Endothelial cell of umbilical vein (primary cell): ENCODE measurements at regions not wholly inside any gene's neighbourhood (a gene's known extent, or its start where the extent isn't known, plus 50 kb on each side); places are given as distances from the start of the nearest gene placed in this dataset.

Experiments used
- BruUV-seq: library from RNA; stranded (reverse); fragments of 400-500 nt; replicated peaks from 2 replicates; lab custom pipeline; 2021; lab: Mats Ljungman, UMichigan
- CTCF ChIA-PET: fragments of 300-600, 350-600 bp; sonication (Branson Sonifier 250); formaldehyde crosslinking; loops from one replicate; lab custom pipeline; 2021; ENCODE audit warnings: antibody characterized with exemption, inconsistent platforms; lab: Charles Lee
- POLR2A ChIA-PET: fragments of 300-600, 350-600 bp; sonication (Branson Sonifier 250); formaldehyde crosslinking; loops from one replicate; lab custom pipeline; 2021; ENCODE audit warnings: antibody characterized with exemption, inconsistent platforms; lab: Charles Lee
- DNase-seq: peaks from one replicate; pipeline ENCODE4 v3.0.0-alpha.2; 2011; ENCODE audit warnings: low read depth, low spot score
- FAIRE-seq: peaks from 2 replicates; lab custom pipeline; 2011; peaks lifted over from hg19 to GRCh38; lab: Jason Lieb, UNC
- H2AFZ ChIP-seq: 2 replicates; pipeline ENCODE4 v1.6.0; 2012; ENCODE audit warnings: low read depth, low read length, control low read depth, inconsistent platforms
- H3K27ac ChIP-seq: 2 replicates; pipeline ENCODE4 v1.5.1; 2011; ENCODE audit warnings: low read depth, mild to moderate bottlenecking, control low read depth, low read length, moderate library complexity; ENCODE audit not compliant: insufficient read depth
- H3K27me3 ChIP-seq, 2 experiments: 2 replicates each; pipeline versions ENCODE4 v1.6.0 to v1.6.1; 2011; ENCODE audit warnings: low read length in 2 of 2, mixed read lengths in 1 of 2; ENCODE audit not compliant: control insufficient read depth in 2 of 2, insufficient read depth in 2 of 2
- H3K36me3 ChIP-seq, 2 experiments: 2 replicates in 1 of 2; 3 replicates in 1 of 2; pipeline ENCODE4 v1.5.1; 2011; ENCODE audit warnings: low read length in 2 of 2, mild to moderate bottlenecking in 1 of 2, moderate library complexity in 1 of 2; ENCODE audit not compliant: control insufficient read depth in 2 of 2, insufficient read depth in 2 of 2; ENCODE audit errors: extremely low read depth in 1 of 2
- H3K4me1 ChIP-seq: 3 replicates; pipeline ENCODE4 v1.5.1; 2011; ENCODE audit warnings: mild to moderate bottlenecking, low read length; ENCODE audit not compliant: control insufficient read depth, insufficient read depth; ENCODE audit errors: extremely low read depth
- H3K4me2 ChIP-seq: 2 replicates; pipeline ENCODE4 v1.6.1; 2011; ENCODE audit warnings: low read length, control low read depth, mixed read lengths; ENCODE audit not compliant: insufficient read depth
- H3K4me3 ChIP-seq, 3 experiments: fragments of 200-600 bp in 1 of 3; sonication (generic), shearing (Covaris generic) in 1 of 3; replicated peaks in 1 of 3; 2 replicates each; pipeline ENCODE4 v1.5.1; 2011 to 2016; ENCODE audit warnings: control low read depth in 3 of 3, low read length in 3 of 3, mild to moderate bottlenecking in 2 of 3, inconsistent platforms in 1 of 3, low read depth in 1 of 3, moderate library complexity in 1 of 3; ENCODE audit not compliant: insufficient read depth in 1 of 3
- H3K79me2 ChIP-seq: 2 replicates; pipeline ENCODE4 v1.6.0; 2012; ENCODE audit warnings: low read length, inconsistent platforms; ENCODE audit not compliant: control insufficient read depth, insufficient read depth
- H3K9ac ChIP-seq: replicated peaks from 2 replicates; pipeline ENCODE3; 2011; ENCODE audit warnings: low read length, control low read depth; ENCODE audit not compliant: insufficient read depth; ENCODE audit errors: extremely low read depth
- H3K9me1 ChIP-seq: replicated peaks from 3 replicates; pipeline ENCODE4 v1.6.0; 2011; ENCODE audit warnings: mild to moderate bottlenecking, low read length; ENCODE audit not compliant: control insufficient read depth, insufficient read depth; ENCODE audit errors: extremely low read depth
- H3K9me3 ChIP-seq: replicated peaks from 2 replicates; pipeline ENCODE4 v1.5.1; 2012; ENCODE audit warnings: low read length, inconsistent platforms; ENCODE audit not compliant: control insufficient read depth, insufficient read depth
- H4K20me1 ChIP-seq: replicated peaks from 2 replicates; pipeline ENCODE3; 2011; ENCODE audit warnings: mild to moderate bottlenecking, low read length; ENCODE audit not compliant: control insufficient read depth, insufficient read depth; ENCODE audit errors: extremely low read depth
- EZH2 ChIP-seq: IDR thresholded peaks from 2 replicates; pipeline ENCODE4 v1.6.1; 2012; ENCODE audit warnings: borderline replicate concordance, low read depth, mild to moderate bottlenecking, moderate library complexity, low read length, inconsistent platforms; ENCODE audit not compliant: severe bottlenecking
- FOS ChIP-seq: IDR thresholded peaks from 2 replicates; pipeline ENCODE4 v1.6.1; 2011; ENCODE audit warnings: mild to moderate bottlenecking, low read length, moderate library complexity, borderline replicate concordance; ENCODE audit not compliant: insufficient read depth
- GATA2 ChIP-seq: IDR thresholded peaks from 2 replicates; pipeline ENCODE4 v1.7.0; 2011; ENCODE audit warnings: low read depth, mild to moderate bottlenecking, moderate library complexity, mixed read lengths, low read length; ENCODE audit not compliant: insufficient read length, insufficient read depth
- JUN ChIP-seq: IDR thresholded peaks from 2 replicates; pipeline ENCODE4 v1.6.1; 2011; ENCODE audit warnings: borderline replicate concordance, low read depth; ENCODE audit not compliant: insufficient read length, insufficient read depth
- POLR2A ChIP-seq: IDR thresholded peaks from 2 replicates; pipeline ENCODE4 v1.6.1; 2012; ENCODE audit warnings: low read depth, mild to moderate bottlenecking, control low read depth, low read length
- POLR2AphosphoS5 ChIP-seq: IDR thresholded peaks from 2 replicates; pipeline ENCODE4 v1.6.1; 2012; ENCODE audit warnings: low read depth, mild to moderate bottlenecking, control low read depth, low read length, moderate library complexity; ENCODE audit not compliant: insufficient read depth
- dilution Hi-C: fragments of 300-500 bp; cut with MboI; formaldehyde crosslinking; loops from one replicate; pipeline ENCODE4 v1.15.0; 2019; ENCODE audit warnings: low sequenced_read_pairs; ENCODE audit not compliant: extremely low pct_ligation_motif_present
- intact Hi-C: fragments of 100-400 bp; cut with micrococcal nuclease; formaldehyde crosslinking; loops from one replicate; pipeline ENCODE4 v1.10.0; 2022
- TF ChIP-seq, protein P1 (sequence below), 2 donors: IDR thresholded peaks; 1 replicate in 1 of 2; 2 replicates in 1 of 2; pipeline ENCODE4 v1.5.1; 2011; ENCODE audit warnings: low read length in 2 of 2, mild to moderate bottlenecking in 2 of 2, moderate library complexity in 2 of 2, control low read depth in 1 of 2, inconsistent platforms in 1 of 2, low read depth in 1 of 2; ENCODE audit not compliant: insufficient read depth in 1 of 2; ENCODE audit errors: extremely low read depth in 1 of 2
- TF ChIP-seq, protein P2 (sequence below): IDR thresholded peaks from 2 replicates; pipeline ENCODE4 v1.6.1; 2011; ENCODE audit not compliant: insufficient read depth, insufficient read length

DNA sequence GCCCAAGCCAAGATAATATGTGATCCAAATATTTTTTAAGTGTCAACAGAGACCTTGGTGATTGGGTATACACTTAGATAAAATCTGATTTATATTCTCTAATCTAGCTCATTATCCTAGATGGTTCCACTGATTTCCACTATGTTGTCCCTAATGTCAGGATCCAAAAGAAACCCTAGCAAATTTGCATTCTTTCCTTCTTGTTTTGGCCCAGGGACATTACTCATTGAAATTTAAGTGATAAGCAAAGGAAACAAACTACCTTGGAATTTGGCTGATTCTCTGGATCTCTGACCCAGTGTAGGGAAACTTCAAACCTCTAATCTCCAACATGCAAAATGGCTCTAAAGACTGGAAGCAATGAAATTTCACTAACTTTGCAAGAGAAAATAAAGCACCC lies 179.8 kb upstream of the MEIS1 start:
- no peaks in the 10 kb centered on the region for H3K9me3 ChIP-seq
- FAIRE-seq = no peak

DNA sequence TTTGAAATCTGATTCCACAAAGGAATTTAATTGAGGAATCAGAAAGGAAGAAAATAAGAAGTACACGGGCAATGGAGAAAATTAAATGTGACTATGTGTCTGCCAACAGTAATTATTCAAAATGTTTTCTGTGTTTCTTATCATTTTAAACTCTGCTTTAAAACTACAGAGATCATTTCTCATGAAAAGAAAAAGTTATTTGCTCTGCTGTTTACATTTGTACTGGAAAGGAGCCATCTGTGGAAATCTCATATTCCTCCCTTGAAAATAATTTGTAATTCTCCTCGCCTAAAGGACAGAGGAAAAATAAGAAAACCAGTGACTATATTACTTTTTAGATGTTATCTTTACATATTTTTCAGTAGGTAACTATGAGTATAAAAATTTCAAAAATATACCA lies 181.9 kb upstream of the MEIS1 start:
- no peaks in the 10 kb centered on the region for H3K79me2 ChIP-seq
- FAIRE-seq (no peak), DNase-seq (no peak)
- H3K4me1 ChIP-seq = no peaks in the 10 kb centered on the region
- dilution Hi-C loops (no loop called here), intact Hi-C loops (no loop called here)
- BruUV-seq = no TSS peak
- no peaks in the 10 kb centered on the region for H3K27me3 ChIP-seq
- no peak overlapping the region for H2AFZ ChIP-seq
- TF ChIP-seq GATA2 (no peak), EZH2 (no peak), JUN (no peak)
- TF ChIP-seq, protein P1, sequence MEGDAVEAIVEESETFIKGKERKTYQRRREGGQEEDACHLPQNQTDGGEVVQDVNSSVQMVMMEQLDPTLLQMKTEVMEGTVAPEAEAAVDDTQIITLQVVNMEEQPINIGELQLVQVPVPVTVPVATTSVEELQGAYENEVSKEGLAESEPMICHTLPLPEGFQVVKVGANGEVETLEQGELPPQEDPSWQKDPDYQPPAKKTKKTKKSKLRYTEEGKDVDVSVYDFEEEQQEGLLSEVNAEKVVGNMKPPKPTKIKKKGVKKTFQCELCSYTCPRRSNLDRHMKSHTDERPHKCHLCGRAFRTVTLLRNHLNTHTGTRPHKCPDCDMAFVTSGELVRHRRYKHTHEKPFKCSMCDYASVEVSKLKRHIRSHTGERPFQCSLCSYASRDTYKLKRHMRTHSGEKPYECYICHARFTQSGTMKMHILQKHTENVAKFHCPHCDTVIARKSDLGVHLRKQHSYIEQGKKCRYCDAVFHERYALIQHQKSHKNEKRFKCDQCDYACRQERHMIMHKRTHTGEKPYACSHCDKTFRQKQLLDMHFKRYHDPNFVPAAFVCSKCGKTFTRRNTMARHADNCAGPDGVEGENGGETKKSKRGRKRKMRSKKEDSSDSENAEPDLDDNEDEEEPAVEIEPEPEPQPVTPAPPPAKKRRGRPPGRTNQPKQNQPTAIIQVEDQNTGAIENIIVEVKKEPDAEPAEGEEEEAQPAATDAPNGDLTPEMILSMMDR (IDR thresholded peaks at IDR 0.05; ENCODE audit: extremely low read depth in 1 of 2, insufficient read depth in 1 of 2, low read depth in 1 of 2, low read length in 2 of 2) = no peak
- no peaks in the 10 kb centered on the region for H3K36me3 ChIP-seq
- no peak overlapping the region for H3K4me3 ChIP-seq
- H3K9me3 ChIP-seq = no peaks in the 10 kb centered on the region
- H3K9ac ChIP-seq = no peak overlapping the region
- no peaks in the 10 kb centered on the region for H4K20me1 ChIP-seq
- H3K4me2 ChIP-seq = no peak overlapping the region
- POLR2A ChIA-PET = no interaction called here
- no peaks in the 10 kb centered on the region for H3K9me1 ChIP-seq
- H3K27ac ChIP-seq = no peak overlapping the region
- CTCF ChIA-PET = no interaction called here

More for the DNA sequence above, 179.8 kb upstream of the MEIS1 start:
- Histone ChIP-seq H3K9ac (no peak overlapping the region), H3K79me2 (no peaks in the 10 kb centered on the region), H3K27me3 (no peaks in the 10 kb centered on the region), H3K4me3 (no peak overlapping the region), H3K36me3 (no peaks in the 10 kb centered on the region), H2AFZ (no peak overlapping the region), H3K27ac (no peak overlapping the region), H3K9me1 (no peaks in the 10 kb centered on the region), H4K20me1 (no peaks in the 10 kb centered on the region), H3K4me1 (no peaks in the 10 kb centered on the region), H3K4me2 (no peak overlapping the region)
- dilution Hi-C loops = no loop called here
- ChIA-PET POLR2A (no interaction called here), CTCF (no interaction called here)
- DNase-seq = no peak
- intact Hi-C loops = no loop called here
- BruUV-seq = no TSS peak
- TF ChIP-seq POLR2AphosphoS5 = no peak
- no peak for TF ChIP-seq GATA2
- TF ChIP-seq, protein P1 (IDR thresholded peaks at IDR 0.05; ENCODE audit: extremely low read depth in 1 of 2, insufficient read depth in 1 of 2, low read depth in 1 of 2, low read length in 2 of 2) = no peak
- TF ChIP-seq FOS = no peak
- TF ChIP-seq JUN = no peak
- TF ChIP-seq, protein P2, sequence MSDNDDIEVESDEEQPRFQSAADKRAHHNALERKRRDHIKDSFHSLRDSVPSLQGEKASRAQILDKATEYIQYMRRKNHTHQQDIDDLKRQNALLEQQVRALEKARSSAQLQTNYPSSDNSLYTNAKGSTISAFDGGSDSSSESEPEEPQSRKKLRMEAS = no peak
- no peak for TF ChIP-seq POLR2A
